ENCODE measurements at regions not wholly inside any gene's neighbourhood (a gene's known extent, or its start where the extent isn't known, plus 50 kb on each side); places are given as distances from the start of the nearest gene placed in this dataset.

GRCh38 chr9:135260221-135261180, 173.0 kb downstream of the OLFM1 start:
- no peak for DNase-seq (ENCODE audit: extremely low read depth in 1 of 11, low read depth in 9 of 11, low spot score in 4 of 11)

GRCh38 chr9:135262248-135262647, 174.8 kb downstream of the OLFM1 start:
- no peak for DNase-seq (ENCODE audit: extremely low read depth in 1 of 11, low read depth in 9 of 11, low spot score in 4 of 11)

DNA sequence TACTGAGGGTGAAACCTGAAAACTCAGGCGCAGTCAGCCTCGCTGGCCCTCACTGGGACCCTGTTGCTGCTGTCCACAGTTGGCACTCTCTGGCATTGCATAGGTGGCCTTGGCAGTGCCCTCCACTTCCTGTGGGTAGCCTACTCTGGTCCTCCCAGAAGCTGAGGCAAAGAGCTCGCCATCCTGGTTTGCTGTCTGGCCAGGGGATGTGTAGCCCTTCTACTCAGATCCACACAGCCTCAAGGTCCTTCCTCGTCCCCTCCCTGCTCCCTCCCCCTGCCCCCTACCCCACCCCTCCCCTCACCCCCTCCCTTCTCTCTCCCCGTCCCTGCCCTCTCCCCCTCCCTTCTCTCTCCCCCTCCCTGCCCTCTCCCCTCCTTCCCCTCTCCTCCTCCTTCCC, 176.0 kb downstream of the OLFM1 start:
- no peak for DNase-seq (ENCODE audit: extremely low read depth in 1 of 11, low read depth in 9 of 11, low spot score in 4 of 11)

- DNase-seq (ENCODE audit: extremely low read depth in 1 of 11, low read depth in 9 of 11, low spot score in 4 of 11), result no peak
Observed at GRCh38 chr9:135265931-135266330, 178.5 kb downstream of the OLFM1 start.

GRCh38 chr9:135267191-135267809, 179.8 kb downstream of the OLFM1 start:
- no peak for DNase-seq (ENCODE audit: extremely low read depth in 1 of 11, low read depth in 9 of 11, low spot score in 4 of 11)

GRCh38 chr9:135268031-135268430, 180.6 kb downstream of the OLFM1 start:
- DNase-seq (ENCODE audit: extremely low read depth in 1 of 11, low read depth in 9 of 11, low spot score in 4 of 11), result no peak

DNA sequence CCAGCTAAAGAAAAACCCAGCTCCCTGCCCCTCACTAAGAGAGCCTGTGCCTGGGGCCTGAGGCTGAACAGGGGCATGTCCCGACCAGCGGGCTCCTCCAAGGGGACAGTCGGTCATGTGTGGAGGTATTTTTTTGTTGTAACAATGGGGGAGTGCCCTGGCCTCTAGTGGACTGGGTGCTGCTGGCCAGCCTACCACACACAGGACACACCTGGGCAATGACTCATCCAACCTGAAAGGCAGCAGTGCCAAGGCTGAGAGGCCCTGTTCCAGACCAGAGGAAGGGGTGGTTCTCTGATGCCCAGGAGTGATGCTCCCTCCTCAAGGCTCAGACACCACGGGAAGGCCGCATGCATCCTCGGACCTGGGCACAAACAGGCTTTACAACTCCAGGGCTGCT, 181.5 kb downstream of the OLFM1 start:
- no peak for DNase-seq (ENCODE audit: extremely low read depth in 1 of 11, low read depth in 9 of 11, low spot score in 4 of 11)

GRCh38 chr9:135269912-135270830, 182.7 kb downstream of the OLFM1 start:
- DNase-seq (ENCODE audit: extremely low read depth in 1 of 11, low read depth in 9 of 11, low spot score in 4 of 11), result no peak

GRCh38 chr9:135271425-135271824, 184.0 kb downstream of the OLFM1 start:
- DNase-seq (ENCODE audit: extremely low read depth in 1 of 11, low read depth in 9 of 11, low spot score in 4 of 11), result no peak

DNA sequence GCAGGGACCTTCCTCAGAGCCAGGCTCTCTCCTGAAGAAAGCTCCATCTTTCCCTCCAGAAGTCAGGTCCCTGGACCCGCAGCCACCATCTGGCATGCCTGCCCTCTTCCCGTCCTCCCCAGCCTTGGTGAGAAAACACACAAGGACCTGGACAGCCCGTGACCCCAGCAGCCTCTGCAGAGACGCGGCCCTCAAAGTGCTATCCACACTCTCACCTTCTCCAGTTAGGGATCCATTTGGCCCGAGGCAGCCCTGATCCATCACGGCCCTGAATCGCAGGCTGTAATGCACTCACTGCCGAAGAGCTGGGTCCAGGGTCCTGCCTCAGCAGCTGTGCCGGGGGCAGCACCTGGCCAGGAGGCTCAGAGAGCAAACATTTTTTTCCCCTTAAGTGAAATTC, 185.1 kb downstream of the OLFM1 start:
- no peak for DNase-seq (ENCODE audit: extremely low read depth in 1 of 11, low read depth in 9 of 11, low spot score in 4 of 11)

DNA sequence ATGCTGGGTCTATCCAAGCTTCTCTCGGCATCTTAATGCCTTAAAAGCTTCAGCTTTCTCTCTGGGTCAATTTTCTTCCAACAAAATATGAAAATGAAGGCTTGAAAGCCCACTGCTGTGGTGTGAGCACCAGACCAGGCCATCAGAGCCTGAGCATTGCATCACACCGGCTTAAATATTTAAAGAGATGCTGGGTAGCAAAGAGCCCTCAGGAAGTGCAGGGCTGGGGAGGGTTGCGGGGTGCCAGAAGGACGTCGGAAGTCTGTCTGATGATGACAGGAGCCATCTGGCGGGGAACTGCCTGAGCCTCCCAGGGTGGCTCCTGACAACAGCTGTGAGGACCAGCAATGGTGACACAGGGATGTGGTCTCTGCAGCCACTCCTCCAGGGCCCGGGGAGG, 185.5 kb downstream of the OLFM1 start:
- peak in 6 of 11 donors; percentile 20 to 33 (median 29) for DNase-seq (ENCODE audit: extremely low read depth in 1 of 11, low read depth in 9 of 11, low spot score in 4 of 11)

DNA sequence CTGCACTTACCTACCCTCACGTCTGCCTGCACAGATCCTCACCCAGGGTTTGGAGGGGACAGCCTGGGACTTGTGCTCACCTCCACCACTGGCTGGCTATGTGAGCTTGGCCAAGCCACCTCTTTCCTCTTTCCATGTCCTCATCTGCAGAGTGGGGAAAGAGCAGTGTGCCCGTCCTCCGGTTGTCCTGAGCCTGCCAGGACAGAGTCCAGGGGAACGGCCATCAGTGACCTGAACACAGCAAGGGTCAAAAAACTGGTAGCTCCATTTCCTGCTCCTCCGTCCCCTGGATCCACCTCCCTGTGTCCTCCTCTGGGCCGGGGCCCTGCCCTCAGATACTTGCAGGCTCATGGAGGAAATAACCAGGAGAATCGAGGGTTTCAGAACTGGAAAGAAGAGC, 187.7 kb downstream of the OLFM1 start:
- DNase-seq (ENCODE audit: extremely low read depth in 1 of 11, low read depth in 9 of 11, low spot score in 4 of 11), result no peak

DNA sequence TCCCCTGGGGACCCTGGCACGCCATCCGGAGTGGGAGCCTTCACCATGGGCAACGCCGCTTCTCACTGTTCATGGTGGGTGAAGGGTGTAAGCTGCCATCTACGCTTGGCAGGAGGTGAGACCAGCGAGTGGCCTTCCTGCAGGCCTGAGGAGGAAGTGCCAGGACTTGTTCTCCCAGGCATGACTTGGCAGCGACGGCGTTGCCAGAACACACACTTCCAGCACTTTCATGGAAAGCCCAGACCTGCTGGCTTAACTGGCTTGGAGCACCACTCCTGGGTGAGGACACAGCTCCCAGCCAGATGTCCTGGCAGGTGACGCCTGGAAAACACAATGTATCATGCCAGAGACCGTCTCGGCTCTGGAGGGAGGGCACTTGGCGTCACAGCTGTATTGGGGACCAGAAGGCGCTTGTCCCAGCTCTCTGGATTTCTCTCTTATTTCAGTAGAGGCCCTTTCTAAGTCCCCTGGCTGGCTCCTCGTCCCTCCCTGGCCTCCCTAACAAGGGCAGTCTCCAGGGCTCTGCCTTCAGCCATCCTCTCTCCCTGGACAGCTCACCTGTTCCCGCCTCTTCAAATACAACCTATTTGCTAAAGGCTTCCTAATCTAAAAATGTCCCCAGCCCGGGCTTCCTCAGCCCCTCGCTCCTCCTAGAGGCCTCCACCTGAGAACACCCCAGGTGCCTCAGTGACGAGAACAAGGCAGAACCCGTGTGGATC, 188.3 kb downstream of the OLFM1 start:
- no peak for DNase-seq (ENCODE audit: extremely low read depth in 1 of 11, low read depth in 9 of 11, low spot score in 4 of 11)

GRCh38 chr9:135277219-135278201, 190.0 kb downstream of the OLFM1 start:
- no peak for DNase-seq (ENCODE audit: extremely low read depth in 1 of 11, low read depth in 9 of 11, low spot score in 4 of 11)

GRCh38 chr9:135278586-135278985, 191.1 kb downstream of the OLFM1 start:
- no peak for DNase-seq (ENCODE audit: extremely low read depth in 1 of 11, low read depth in 9 of 11, low spot score in 4 of 11)

DNA sequence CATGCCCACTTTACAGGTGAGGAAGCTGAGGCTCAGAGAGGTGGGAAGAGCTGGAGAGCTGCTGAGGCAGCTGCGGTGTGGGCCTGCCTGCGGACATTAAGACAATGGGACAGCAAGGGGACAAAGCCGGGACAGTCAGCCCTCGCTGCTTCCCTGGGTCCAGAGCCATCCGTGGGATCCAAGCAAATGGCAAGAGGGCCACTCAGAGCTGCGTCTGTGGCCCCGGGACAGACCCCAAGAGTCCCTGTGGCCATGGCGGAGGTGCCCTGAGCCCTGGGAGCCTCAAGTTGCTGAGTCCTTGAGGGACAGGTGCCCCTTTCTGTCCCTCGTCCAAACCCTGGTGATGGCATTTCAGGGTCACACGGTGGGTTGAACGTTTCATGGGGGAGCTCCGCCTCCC, 191.9 kb downstream of the OLFM1 start:
- no peak for DNase-seq (ENCODE audit: extremely low read depth in 1 of 11, low read depth in 9 of 11, low spot score in 4 of 11)

DNA sequence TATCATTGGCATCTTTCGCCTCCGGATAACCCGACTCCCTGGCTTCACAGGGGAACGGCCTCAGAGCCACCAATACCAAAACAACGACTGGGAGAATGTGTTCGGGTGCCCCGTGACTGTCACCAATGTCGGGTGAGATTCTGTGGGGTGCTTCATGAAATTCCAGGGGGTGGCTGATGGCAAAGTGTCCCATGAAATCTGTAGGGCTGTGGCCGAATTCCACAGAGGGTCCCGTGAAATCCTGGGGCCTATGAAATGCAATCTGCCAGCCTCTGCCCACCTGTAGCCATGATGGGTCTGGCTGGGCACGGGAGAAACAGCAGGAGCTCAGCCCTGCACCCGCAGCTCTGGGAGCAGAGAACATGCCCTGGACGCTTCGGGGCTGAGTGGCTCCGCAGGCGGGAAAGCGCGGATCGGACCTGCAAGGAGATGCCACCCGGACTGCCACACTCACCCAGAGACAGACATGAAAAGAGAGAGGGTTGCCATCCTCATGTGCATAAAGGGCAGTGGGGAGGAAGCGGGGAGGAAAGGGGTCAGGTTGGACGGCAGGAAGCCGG, 192.4 kb downstream of the OLFM1 start:
- no peak for DNase-seq (ENCODE audit: extremely low read depth in 1 of 11, low read depth in 9 of 11, low spot score in 4 of 11)
